SK-N-SH treated with all-trans-retinoic acid at 6 μM for 48 hours (cell line): ENCODE measurements at regions not wholly inside any gene's neighbourhood (a gene's known extent, or its start where the extent isn't known, plus 50 kb on each side); places are given as distances from the start of the nearest gene placed in this dataset.
A peak's percentile ranks its signal among the peaks of the same experiment; 100 is the strongest.

Experiments
- ATAC-seq: fragments of 200-7000 bp; cut with Tn5 transposase; 3 replicates; pipeline ENCODE4 v1.9.1; 2020; ENCODE audit warnings: mild to moderate bottlenecking, moderate library complexity
- ARNTL ChIP-seq: fragments of 450-650 bp; formaldehyde crosslinking; IDR thresholded peaks from 2 replicates; pipeline ENCODE4 v1.5.0; 2020; ENCODE audit warnings: low read depth, mild to moderate bottlenecking, moderate library complexity, borderline replicate concordance
- BACH2 ChIP-seq: fragments of 250-450 bp; sonication (Bioruptor Pico); IDR thresholded peaks from 2 replicates; pipeline ENCODE4 v1.9.0; 2021; ENCODE audit warnings: mild to moderate bottlenecking, borderline replicate concordance
- CSRNP3 ChIP-seq: fragments of 250-450 bp; sonication (Bioruptor Pico); IDR thresholded peaks from 2 replicates; pipeline ENCODE4 v1.5.1; 2021; ENCODE audit warnings: mild to moderate bottlenecking, moderate library complexity
- ESRRG ChIP-seq: fragments of 250-450 bp; sonication (Bioruptor Pico); IDR thresholded peaks from 2 replicates; pipeline ENCODE4 v1.6.1; 2021; ENCODE audit warnings: mild to moderate bottlenecking
- GLIS3 ChIP-seq: fragments of 250-450 bp; sonication (Bioruptor Pico); IDR thresholded peaks from 2 replicates; pipeline ENCODE4 v1.5.0; 2020; ENCODE audit warnings: mild to moderate bottlenecking, moderate library complexity
- ISL1 ChIP-seq: fragments of 250-450 bp; sonication (Bioruptor Pico); IDR thresholded peaks from 2 replicates; pipeline ENCODE4 v2.1.2; 2022; ENCODE audit warnings: mild to moderate bottlenecking, moderate library complexity
- OSR1 ChIP-seq: fragments of 250-450 bp; sonication (Bioruptor Pico); IDR thresholded peaks from 2 replicates; pipeline ENCODE4 v1.8.0; 2022; ENCODE audit warnings: moderate library complexity, mild to moderate bottlenecking, inconsistent platforms
- PATZ1 ChIP-seq: fragments of 250-450 bp; sonication (Bioruptor Pico); IDR thresholded peaks from 2 replicates; pipeline ENCODE4 v1.8.0; 2020; ENCODE audit warnings: mild to moderate bottlenecking, moderate library complexity, borderline replicate concordance
- POU6F1 ChIP-seq: fragments of 250-450 bp; sonication (Bioruptor Pico); IDR thresholded peaks from 2 replicates; pipeline ENCODE4 v1.8.0; 2021; ENCODE audit warnings: low read depth, mild to moderate bottlenecking, moderate library complexity, borderline replicate concordance
- PPARA ChIP-seq: fragments of 250-450 bp; sonication (Bioruptor Pico); IDR thresholded peaks from 2 replicates; pipeline ENCODE4 v1.5.0; 2020; ENCODE audit warnings: mild to moderate bottlenecking, borderline replicate concordance
- RARB ChIP-seq: fragments of 250-450 bp; sonication (Bioruptor Pico); IDR thresholded peaks from 2 replicates; pipeline ENCODE4 v1.8.0; 2021; ENCODE audit warnings: mild to moderate bottlenecking, moderate library complexity
- TCF4 ChIP-seq: fragments of 250-450 bp; sonication (Bioruptor Pico); IDR thresholded peaks from 2 replicates; pipeline ENCODE4 v1.8.0; 2021; ENCODE audit warnings: mild to moderate bottlenecking, moderate library complexity, borderline replicate concordance
- TOX ChIP-seq: fragments of 250-450 bp; sonication (Bioruptor Pico); IDR thresholded peaks from 2 replicates; pipeline ENCODE4 v1.8.0; 2021; ENCODE audit warnings: mild to moderate bottlenecking, moderate library complexity, borderline replicate concordance
- TSHZ2 ChIP-seq: fragments of 250-450 bp; sonication (Bioruptor Pico); IDR thresholded peaks from 2 replicates; pipeline ENCODE4 v1.5.0; 2020; ENCODE audit warnings: mild to moderate bottlenecking, moderate library complexity
- ZC3H10 ChIP-seq: fragments of 250-450 bp; sonication (Bioruptor Pico); IDR thresholded peaks from 2 replicates; pipeline ENCODE4 v1.5.1; 2021; ENCODE audit warnings: mild to moderate bottlenecking, moderate library complexity
- ZFP3 ChIP-seq: fragments of 250-450 bp; sonication (Bioruptor Pico); IDR thresholded peaks from 2 replicates; pipeline ENCODE4 v1.5.0; 2020; ENCODE audit warnings: mild to moderate bottlenecking, moderate library complexity
- ZFP30 ChIP-seq: fragments of 450-650 bp; formaldehyde crosslinking; IDR thresholded peaks from 2 replicates; pipeline ENCODE4 v1.5.0; 2022; ENCODE audit warnings: mild to moderate bottlenecking, moderate library complexity
- ZNF565 ChIP-seq: fragments of 450-650 bp; formaldehyde crosslinking; conservative IDR thresholded peaks from 2 replicates; pipeline ENCODE4 v1.5.0; 2020; ENCODE audit warnings: low read depth, mild to moderate bottlenecking, moderate library complexity
- ZNF70 ChIP-seq: fragments of 450-650 bp; formaldehyde crosslinking; IDR thresholded peaks from 2 replicates; pipeline ENCODE4 v1.5.0; 2020; ENCODE audit warnings: mild to moderate bottlenecking, moderate library complexity
- ZNF8 ChIP-seq: fragments of 450-650 bp; formaldehyde crosslinking; IDR thresholded peaks from 2 replicates; pipeline ENCODE4 v1.5.0; 2020; ENCODE audit warnings: mild to moderate bottlenecking, moderate library complexity

GRCh38 chr21:21624674-21625073 lies 626.5 kb downstream of the NCAM2 start:
- TF ChIP-seq ZNF70 (CRISPR knock-in tag) (no peak), CSRNP3 (CRISPR knock-in tag) (no peak), OSR1 (CRISPR knock-in tag) (no peak), PPARA (no peak), ZNF565 (no peak), TSHZ2 (no peak), TCF4 (CRISPR knock-in tag) (no peak), ZC3H10 (CRISPR knock-in tag) (no peak), ISL1 (CRISPR knock-in tag) (no peak), ZFP3 (CRISPR knock-in tag) (no peak), RARB (no peak), TOX (CRISPR knock-in tag) (no peak), GLIS3 (CRISPR knock-in tag) (no peak), BACH2 (CRISPR knock-in tag) (no peak)
- peak; percentile 81 for ATAC-seq

GRCh38 chr21:21631961-21632360 lies 633.8 kb downstream of the NCAM2 start:
- peak; percentile 47; the same call in 1 of the 3 replicates for ATAC-seq
- no peak for TF ChIP-seq ZFP3 (CRISPR knock-in tag)
- TF ChIP-seq BACH2 (CRISPR knock-in tag): no peak
- TF ChIP-seq GLIS3 (CRISPR knock-in tag): no peak
- no peak for TF ChIP-seq OSR1 (CRISPR knock-in tag)
- TF ChIP-seq TOX (CRISPR knock-in tag): no peak
- TF ChIP-seq ZC3H10 (CRISPR knock-in tag): no peak
- TF ChIP-seq ZNF8 (CRISPR knock-in tag): no peak

- ATAC-seq: no peak
- TF ChIP-seq ZNF565 (no peak), TOX (CRISPR knock-in tag) (no peak), ARNTL (CRISPR knock-in tag) (no peak), GLIS3 (CRISPR knock-in tag) (no peak), RARB (no peak), PATZ1 (CRISPR knock-in tag) (no peak), TSHZ2 (no peak), ZC3H10 (CRISPR knock-in tag) (no peak), ZNF70 (CRISPR knock-in tag) (no peak), POU6F1 (CRISPR knock-in tag) (no peak), ZFP30 (CRISPR knock-in tag) (no peak), ISL1 (CRISPR knock-in tag) (no peak), ESRRG (CRISPR knock-in tag) (no peak)
These were observed 634.7 kb downstream of the NCAM2 start for GRCh38 chr21:21632926-21633325.
